ENCODE measurements at regions not wholly inside any gene's neighbourhood (a gene's known extent, or its start where the extent isn't known, plus 50 kb on each side); places are given as distances from the start of the nearest gene placed in this dataset.
A peak's percentile ranks its signal among the peaks of the same experiment; 100 is the strongest.

GRCh38 chr16:54425681-54426552 is 139.3 kb upstream of the IRX3 start:
- H3K27ac Mint-ChIP-seq (ENCODE audit: low read depth, unreplicated experiment), result no peak overlapping the region
- peaks cover 5% of the 10 kb centered on the region for H3K36me3 Mint-ChIP-seq (ENCODE audit: insufficient read depth, unreplicated experiment)
- no TSS peak for BruUV-seq (replicated peaks)
- DNase-seq (ENCODE audit: unreplicated experiment), result no peak
- ChIA-PET CTCF (interaction anchor here (0.6 to 1.7 kb wide), 12 partner anchors 9 to 934 kb away, joined by 3 to 6 read pairs (median 4); no protein-coding TSS in a partner anchor), POLR2A (interaction anchor here (0.6 to 6.1 kb wide), 26 partner anchors 9 to 658 kb away, joined by 3 to 73 read pairs (median 4); partner anchors contain the start of genes IRX3 and IRX5)
- H3K27me3 Mint-ChIP-seq (ENCODE audit: insufficient read depth, unreplicated experiment), result no peaks in the 10 kb centered on the region
- TF ChIP-seq, protein P1, sequence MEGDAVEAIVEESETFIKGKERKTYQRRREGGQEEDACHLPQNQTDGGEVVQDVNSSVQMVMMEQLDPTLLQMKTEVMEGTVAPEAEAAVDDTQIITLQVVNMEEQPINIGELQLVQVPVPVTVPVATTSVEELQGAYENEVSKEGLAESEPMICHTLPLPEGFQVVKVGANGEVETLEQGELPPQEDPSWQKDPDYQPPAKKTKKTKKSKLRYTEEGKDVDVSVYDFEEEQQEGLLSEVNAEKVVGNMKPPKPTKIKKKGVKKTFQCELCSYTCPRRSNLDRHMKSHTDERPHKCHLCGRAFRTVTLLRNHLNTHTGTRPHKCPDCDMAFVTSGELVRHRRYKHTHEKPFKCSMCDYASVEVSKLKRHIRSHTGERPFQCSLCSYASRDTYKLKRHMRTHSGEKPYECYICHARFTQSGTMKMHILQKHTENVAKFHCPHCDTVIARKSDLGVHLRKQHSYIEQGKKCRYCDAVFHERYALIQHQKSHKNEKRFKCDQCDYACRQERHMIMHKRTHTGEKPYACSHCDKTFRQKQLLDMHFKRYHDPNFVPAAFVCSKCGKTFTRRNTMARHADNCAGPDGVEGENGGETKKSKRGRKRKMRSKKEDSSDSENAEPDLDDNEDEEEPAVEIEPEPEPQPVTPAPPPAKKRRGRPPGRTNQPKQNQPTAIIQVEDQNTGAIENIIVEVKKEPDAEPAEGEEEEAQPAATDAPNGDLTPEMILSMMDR (IDR thresholded peaks at IDR 0.05; ENCODE audit: unreplicated experiment), result no peak
- peaks cover 45% of the 10 kb centered on the region for H3K4me1 Mint-ChIP-seq (ENCODE audit: insufficient read depth, unreplicated experiment)
- peak overlapping the region; percentile 7 for H3K4me3 Mint-ChIP-seq (ENCODE audit: unreplicated experiment)
- no peaks in the 10 kb centered on the region for H3K9me3 Mint-ChIP-seq (ENCODE audit: unreplicated experiment)
- intact Hi-C loops (cut with micrococcal nuclease), result no loop called here

GRCh38 chr16:54425068-54425467 is 138.5 kb upstream of the IRX3 start:
- Mint-ChIP-seq H3K27me3 (ENCODE audit: insufficient read depth, unreplicated experiment) (no peaks in the 10 kb centered on the region), H3K4me1 (ENCODE audit: insufficient read depth, unreplicated experiment) (peaks cover 39% of the 10 kb centered on the region), H3K4me3 (ENCODE audit: unreplicated experiment) (no peak overlapping the region), H3K27ac (ENCODE audit: low read depth, unreplicated experiment) (no peak overlapping the region), H3K36me3 (ENCODE audit: insufficient read depth, unreplicated experiment) (peaks cover 5% of the 10 kb centered on the region), H3K9me3 (ENCODE audit: unreplicated experiment) (no peaks in the 10 kb centered on the region)
- intact Hi-C loops (cut with micrococcal nuclease), result no loop called here
- TF ChIP-seq, protein P1 (IDR thresholded peaks at IDR 0.05; ENCODE audit: unreplicated experiment), result no peak
- POLR2A ChIA-PET, result interaction anchor here (0.6 to 6.1 kb wide), 17 partner anchors 14 to 510 kb away, joined by 3 to 73 read pairs (median 5); partner anchors contain the start of genes IRX3 and IRX5
- DNase-seq (ENCODE audit: unreplicated experiment), result no peak
- CTCF ChIA-PET, result interaction anchor here (0.6 to 1.7 kb wide), 6 partner anchors 22 to 935 kb away, joined by 3 to 6 read pairs (median 4); no protein-coding TSS in a partner anchor
- BruUV-seq (replicated peaks), result no TSS peak

- ChIA-PET CTCF (interaction anchor here (0.7 to 1.7 kb wide), 3 partner anchors 137 to 651 kb away, joined by 3 to 8 read pairs (median 3); no protein-coding TSS in a partner anchor), POLR2A (interaction anchor here (0.6 to 6.1 kb wide), 11 partner anchors 23 to 533 kb away, joined by 3 to 73 read pairs (median 4); partner anchors contain the start of genes IRX3 and IRX5)
- intact Hi-C loops (cut with micrococcal nuclease), result no loop called here
- peak; percentile 39 for DNase-seq (ENCODE audit: unreplicated experiment)
- peaks cover 5% of the 10 kb centered on the region for H3K36me3 Mint-ChIP-seq (ENCODE audit: insufficient read depth, unreplicated experiment)
- no peaks in the 10 kb centered on the region for H3K27me3 Mint-ChIP-seq (ENCODE audit: insufficient read depth, unreplicated experiment)
- H3K9me3 Mint-ChIP-seq (ENCODE audit: unreplicated experiment), result no peaks in the 10 kb centered on the region
- no peak overlapping the region for H3K4me3 Mint-ChIP-seq (ENCODE audit: unreplicated experiment)
- H3K27ac Mint-ChIP-seq (ENCODE audit: low read depth, unreplicated experiment), result no peak overlapping the region
- TF ChIP-seq, protein P1 (IDR thresholded peaks at IDR 0.05; ENCODE audit: unreplicated experiment), result no peak
- BruUV-seq (replicated peaks), result no TSS peak
- peaks cover 39% of the 10 kb centered on the region for H3K4me1 Mint-ChIP-seq (ENCODE audit: insufficient read depth, unreplicated experiment)
These were observed 137.5 kb upstream of the IRX3 start for GRCh38 chr16:54424043-54424451.

- CTCF ChIA-PET, result interaction anchor here (1.0 kb wide), 1 partner anchor 887 kb away, joined by 3 read pairs; no protein-coding TSS in a partner anchor
- intact Hi-C loops (cut with micrococcal nuclease), result no loop called here
- POLR2A ChIA-PET, result interaction anchor here (0.6 to 6.1 kb wide), 6 partner anchors 25 to 508 kb away, joined by 3 to 73 read pairs (median 4); partner anchors contain the start of genes IRX3 and IRX5
- Mint-ChIP-seq H3K4me3 (ENCODE audit: unreplicated experiment) (no peak overlapping the region), H3K4me1 (ENCODE audit: insufficient read depth, unreplicated experiment) (peaks cover 39% of the 10 kb centered on the region), H3K27me3 (ENCODE audit: insufficient read depth, unreplicated experiment) (no peaks in the 10 kb centered on the region), H3K27ac (ENCODE audit: low read depth, unreplicated experiment) (no peak overlapping the region), H3K9me3 (ENCODE audit: unreplicated experiment) (no peaks in the 10 kb centered on the region), H3K36me3 (ENCODE audit: insufficient read depth, unreplicated experiment) (peaks cover 5% of the 10 kb centered on the region)
- BruUV-seq (replicated peaks), result no TSS peak
- TF ChIP-seq, protein P1 (IDR thresholded peaks at IDR 0.05; ENCODE audit: unreplicated experiment), result no peak
- DNase-seq (ENCODE audit: unreplicated experiment), result peak; percentile 8
These were observed 136.0 kb upstream of the IRX3 start for GRCh38 chr16:54422569-54422978.
